ENCODE measurements at regions not wholly inside any gene's neighbourhood (a gene's known extent, or its start where the extent isn't known, plus 50 kb on each side); places are given as distances from the start of the nearest gene placed in this dataset.
"Not testable (repeated sequence)": the region's sequence is repeated elsewhere in the genome, so short reads cannot be mapped to it uniquely, and the experiment has no call there.

DNA sequence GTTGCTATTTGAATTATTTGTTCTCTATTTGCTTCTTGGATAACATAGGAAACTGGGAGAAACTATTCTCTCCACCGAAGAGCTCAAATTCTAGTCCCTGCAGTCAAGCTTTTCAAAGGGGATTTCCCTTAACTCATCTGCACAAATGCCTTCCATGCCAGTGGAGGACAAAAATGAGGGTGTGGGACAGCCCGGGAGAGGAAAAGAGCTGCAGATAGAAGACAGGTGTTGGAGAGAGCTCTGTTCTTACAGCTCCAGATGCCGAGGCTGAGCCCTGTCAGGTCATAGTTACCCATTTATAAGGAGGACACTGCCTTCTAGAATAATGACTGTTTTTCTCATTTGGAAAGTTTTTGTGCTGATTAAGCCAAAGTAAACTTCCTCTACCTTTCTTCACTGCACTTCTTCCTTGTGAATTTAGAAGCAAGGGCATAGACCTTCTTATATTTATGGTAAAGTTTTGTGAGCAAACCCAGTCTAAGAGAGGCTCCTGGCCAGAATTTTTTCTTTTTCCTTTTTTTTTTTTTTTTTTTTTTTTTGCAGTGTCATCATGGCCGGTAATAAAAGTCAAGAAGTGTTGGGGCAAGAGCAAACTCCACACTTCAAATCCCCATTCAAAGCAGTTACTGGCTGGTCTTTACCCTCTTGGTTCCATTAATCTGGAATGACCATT is 177.2 kb downstream of the ABCC12 start:
- H3K27ac ChIP-seq = no peak overlapping the region
- H3K36me3 ChIP-seq = no peaks in the 10 kb centered on the region
- no peak overlapping the region for H3K4me3 ChIP-seq
- no peaks in the 10 kb centered on the region for H3K4me1 ChIP-seq
- peaks cover 8% of the 10 kb centered on the region for H3K27me3 ChIP-seq
- no peak for ATAC-seq
- TF ChIP-seq CTCF (IDR thresholded peaks at IDR 0.05) (no peak), POLR2A (IDR thresholded peaks at IDR 0.05) (no peak), EP300 (IDR thresholded peaks at IDR 0.05) (no peak), POLR2AphosphoS5 (IDR thresholded peaks at IDR 0.05) (no peak)
- H3K9me3 ChIP-seq = no peaks in the 10 kb centered on the region
- 21 to 33% methylated on average over 3 to 4 of the region's 4 CpGs for WGBS, 2 donors (ENCODE audit: low coverage in 1 of 2)

- no peak for TF ChIP-seq CTCF (IDR thresholded peaks at IDR 0.05)
- no peak for TF ChIP-seq EP300 (IDR thresholded peaks at IDR 0.05)
- TF ChIP-seq POLR2AphosphoS5 (IDR thresholded peaks at IDR 0.05) = no peak
- TF ChIP-seq POLR2A (IDR thresholded peaks at IDR 0.05) = no peak
- Histone ChIP-seq H3K27me3 (peaks cover 13% of the 10 kb centered on the region), H3K9me3 (no peaks in the 10 kb centered on the region), H3K36me3 (no peaks in the 10 kb centered on the region), H3K4me1 (no peaks in the 10 kb centered on the region), H3K4me3 (no peak overlapping the region), H3K27ac (no peak overlapping the region)
- WGBS, 2 donors (ENCODE audit: low coverage in 1 of 2) = 13 to 29% methylated on average over 1 of the region's 1 CpG
- no peak for ATAC-seq
Observed at GRCh38 chr16:47977802-47978201, 178.0 kb downstream of the ABCC12 start.

DNA sequence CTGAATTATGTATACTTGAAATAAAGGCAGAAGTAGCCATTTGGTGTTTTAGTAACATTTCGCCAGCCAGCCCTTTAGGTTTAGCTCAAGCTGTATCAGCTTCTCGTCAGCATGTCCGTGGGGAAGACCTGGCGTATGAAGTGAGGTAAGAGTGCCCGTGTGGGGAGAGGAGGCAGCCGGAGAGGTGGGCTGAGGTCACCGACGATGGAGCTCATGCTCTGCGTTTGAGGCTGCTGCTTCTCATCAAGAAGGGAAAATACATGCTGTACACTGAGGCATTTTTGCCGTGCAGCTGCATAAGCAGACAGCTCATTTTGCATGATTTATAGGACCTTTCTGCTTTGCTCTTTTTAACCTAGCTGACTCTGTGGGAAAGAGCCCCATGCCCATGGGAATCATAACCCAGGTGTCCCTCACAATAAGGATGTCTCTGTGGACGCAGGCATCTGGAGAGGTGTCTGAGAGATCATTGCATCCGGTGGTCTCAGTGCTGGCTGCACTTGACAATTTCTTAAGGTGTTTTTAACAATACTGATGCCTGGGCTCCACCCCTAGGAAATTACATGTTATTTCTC is 179.1 kb downstream of the ABCC12 start:
- H3K27me3 ChIP-seq = peaks cover 15% of the 10 kb centered on the region
- H3K36me3 ChIP-seq = no peaks in the 10 kb centered on the region
- TF ChIP-seq POLR2AphosphoS5 (IDR thresholded peaks at IDR 0.05) = no peak
- no peak for TF ChIP-seq CTCF (IDR thresholded peaks at IDR 0.05)
- TF ChIP-seq POLR2A (IDR thresholded peaks at IDR 0.05) = no peak
- no peak overlapping the region for H3K27ac ChIP-seq
- H3K4me1 ChIP-seq = no peaks in the 10 kb centered on the region
- no peak overlapping the region for H3K4me3 ChIP-seq
- 20 to 24% methylated on average over 1 to 10 of the region's 12 CpGs for WGBS, 2 donors (ENCODE audit: low coverage in 1 of 2)
- no peak for ATAC-seq
- no peaks in the 10 kb centered on the region for H3K9me3 ChIP-seq

- ATAC-seq, H3K9me3 ChIP-seq, H3K4me1 ChIP-seq, H3K27ac ChIP-seq, H3K4me3 ChIP-seq, H3K36me3 ChIP-seq: not testable (repeated sequence)
- peaks cover 13% of the 10 kb centered on the region for H3K27me3 ChIP-seq
- WGBS, 2 donors (ENCODE audit: low coverage in 1 of 2) = 64 to 90% methylated on average over 3 to 4 of the region's 5 CpGs
Observed at GRCh38 chr16:47974971-47975370, 180.8 kb downstream of the ABCC12 start.

- TF ChIP-seq POLR2AphosphoS5 (IDR thresholded peaks at IDR 0.05) (no peak), CTCF (IDR thresholded peaks at IDR 0.05) (no peak), EP300 (IDR thresholded peaks at IDR 0.05) (no peak), POLR2A (IDR thresholded peaks at IDR 0.05) (no peak)
- no peak for ATAC-seq
- Histone ChIP-seq H3K27ac (no peak overlapping the region), H3K4me3 (no peak overlapping the region), H3K27me3 (peaks cover 8% of the 10 kb centered on the region), H3K36me3 (no peaks in the 10 kb centered on the region), H3K4me1 (no peaks in the 10 kb centered on the region), H3K9me3 (no peaks in the 10 kb centered on the region)
- 85 to 86% methylated on average over 1 to 7 of the region's 7 CpGs for WGBS, 2 donors (ENCODE audit: low coverage in 1 of 2)
Observed at GRCh38 chr16:47973552-47973951, 182.2 kb downstream of the ABCC12 start.
